CD4-positive, alpha-beta T cell treated with Interleukin-15 for 1 hour (primary cell): ENCODE measurements at regions not wholly inside any gene's neighbourhood (a gene's known extent, or its start where the extent isn't known, plus 50 kb on each side); places are given as distances from the start of the nearest gene placed in this dataset.

ENCODE experiments used
- DNase-seq: peaks from one replicate; pipeline ENCODE4 v3.0.0-alpha.2; 2020

- DNase-seq = no peak
Observed at GRCh38 chr9:99401680-99402504, 179.8 kb downstream of the SEC61B start.

GRCh38 chr9:99403371-99403770 is 181.3 kb downstream of the SEC61B start:
- no peak for DNase-seq

- DNase-seq = no peak
Observed at GRCh38 chr9:99405359-99405758, 183.3 kb downstream of the SEC61B start.

- DNase-seq = no peak
Observed at GRCh38 chr9:99406939-99407338, 184.9 kb downstream of the SEC61B start.

- DNase-seq = no peak
Observed at GRCh38 chr9:99411068-99411467, 189.0 kb downstream of the SEC61B start.

- DNase-seq = no peak
Observed at GRCh38 chr9:99411479-99412115, 189.5 kb downstream of the SEC61B start.

GRCh38 chr9:99412606-99413005 is 190.5 kb downstream of the SEC61B start:
- DNase-seq = no peak

- DNase-seq = no peak
Observed at GRCh38 chr9:99414321-99414720, 192.2 kb downstream of the SEC61B start.

GRCh38 chr9:99415606-99416005 is 193.5 kb downstream of the SEC61B start:
- DNase-seq = no peak

GRCh38 chr9:99416007-99416406 is 193.9 kb downstream of the SEC61B start:
- DNase-seq = no peak

- no peak for DNase-seq
Observed at GRCh38 chr9:99419070-99419469, 197.0 kb downstream of the SEC61B start.

GRCh38 chr9:99421369-99421768 is 199.3 kb downstream of the SEC61B start:
- DNase-seq = no peak

GRCh38 chr9:99425124-99425523 is 203.0 kb downstream of the SEC61B start:
- DNase-seq = no peak

GRCh38 chr9:99425923-99426842 is 204.1 kb downstream of the SEC61B start:
- no peak for DNase-seq

GRCh38 chr9:99427260-99427659 is 205.2 kb downstream of the SEC61B start:
- DNase-seq = no peak

- DNase-seq = peak; percentile 63
Observed at GRCh38 chr9:99430301-99430700, 208.2 kb downstream of the SEC61B start.

GRCh38 chr9:99431103-99431502 is 209.0 kb downstream of the SEC61B start:
- DNase-seq = no peak

- no peak for DNase-seq
Observed at GRCh38 chr9:99432075-99432474, 210.0 kb downstream of the SEC61B start.

GRCh38 chr9:99433095-99433494 is 211.0 kb downstream of the SEC61B start:
- DNase-seq = no peak

- peak; percentile 80 for DNase-seq
Observed at GRCh38 chr9:99433555-99433954, 211.5 kb downstream of the SEC61B start.

- DNase-seq = no peak
Observed at GRCh38 chr9:99436616-99437015, 214.5 kb downstream of the SEC61B start.

- DNase-seq = no peak
Observed at GRCh38 chr9:99437145-99437544, 215.1 kb downstream of the SEC61B start.

GRCh38 chr9:99438596-99438995 is 216.5 kb downstream of the SEC61B start:
- no peak for DNase-seq
